Pancreas (tissue), 10 donors: ENCODE measurements at regions not wholly inside any gene's neighbourhood (a gene's known extent, or its start where the extent isn't known, plus 50 kb on each side); places are given as distances from the start of the nearest gene placed in this dataset.

Experiments used
- ATAC-seq, 4 donors: fragments of 200-7000 bp; cut with Tn5 transposase; one replicate each; pipeline versions ENCODE4 v1.8.0 to v1.9.1; 2020; ENCODE audit warnings: mild to moderate bottlenecking in 4 of 4, moderate library complexity in 4 of 4
- DNase-seq, 6 donors: peaks; one replicate each; pipeline ENCODE4 v3.0.0-alpha.2; 2020
- FAIRE-seq: peaks from 2 replicates; lab custom pipeline; 2012; peaks lifted over from hg19 to GRCh38; lab: Jason Lieb, UNC
- H3K27ac ChIP-seq, 4 donors: fragments of 200-600 bp; sonication (generic); 1 replicate in 3 of 4; 2 replicates in 1 of 4; pipeline versions ENCODE4 v1.5.0 to v1.8.0; 2020
- H3K27me3 ChIP-seq, 4 donors: fragments of 200-600 bp; one replicate each; pipeline ENCODE4 v1.8.0; 2021
- H3K36me3 ChIP-seq, 3 donors: fragments of 200-600 bp; sonication (generic) in 1 of 3; one replicate each; pipeline versions ENCODE4 v1.5.0 to v1.8.0; 2020 to 2021
- H3K4me1 ChIP-seq, 3 donors: fragments of 200-600 bp; one replicate each; pipeline ENCODE4 v1.8.0; 2021
- H3K4me3 ChIP-seq, 4 donors: fragments of 200-600 bp; sonication (generic) in 2 of 4; one replicate each; pipeline versions ENCODE4 v1.5.0 to v1.8.0; 2020 to 2021
- H3K9me3 ChIP-seq, 4 donors: fragments of 200-600 bp; one replicate each; pipeline ENCODE4 v1.8.0; 2021
- CTCF ChIP-seq, 4 donors: fragments of 200-600 bp; sonication (generic) in 3 of 4; IDR thresholded peaks; one replicate each; pipeline versions ENCODE4 v1.5.0 to v1.8.0; 2021; ENCODE audit warnings: antibody characterized with exemption in 4 of 4
- WGBS, 2 donors: extraction: QIAGEN DNeasy Blood & Tissue Kit; methylation state at CpG; one replicate each; pipeline ENCODE4 v1.1.7; 2013; 5-methylcytosine and 5-hydroxymethylcytosine counted together
- intact Hi-C, 3 donors: fragments of 100-400 bp; cut with DNase I; formaldehyde crosslinking; loops; one replicate each; pipeline versions ENCODE4 v1.11.1 to v1.14.2; 2022
- donor health status: healthy with polysubstance abuse.
- donor health status: DM: no; HTN: no; CAD: no; lungs with moderate emphysema.
- donor health status: DM: no; HTN: no; CAD: no.
- donor health status: control.
- donor health status: control.
- donor health status: Bipolar disorder and iron deficiency.
- donor health status: DM: yes; HTN: yes; CAD: no.
- donor health status: DM: no; HTN: no; CAD: no.
- donor health status: DM: no; HTN: no; CAD: no.
- donor health status: DM: yes; HTN: yes; CAD: no.

- intact Hi-C loops, result no loop called here
- H3K4me1 ChIP-seq, result no peaks in the 10 kb centered on the region
- no peak overlapping the region for H3K27ac ChIP-seq
- FAIRE-seq, result no peak
- no peak for TF ChIP-seq CTCF (IDR thresholded peaks at IDR 0.05)
- no peak overlapping the region for H3K4me3 ChIP-seq
- no peaks in the 10 kb centered on the region for H3K27me3 ChIP-seq
- no peak for ATAC-seq
- WGBS, 2 donors, result 75 to 78% methylated on average over 10 of the region's 10 CpGs
- peak in 1 of 6 donors; percentile 11 for DNase-seq
- no peaks in the 10 kb centered on the region for H3K9me3 ChIP-seq
- no peaks in the 10 kb centered on the region for H3K36me3 ChIP-seq
Measured at GRCh38 chr15:101540480-101541239, 51.2 kb upstream of the PCSK6 start.

GRCh38 chr15:101539930-101540329 lies 50.4 kb upstream of the PCSK6 start:
- intact Hi-C loops, result no loop called here
- TF ChIP-seq CTCF (IDR thresholded peaks at IDR 0.05), result no peak
- no peak for FAIRE-seq
- Histone ChIP-seq H3K27me3 (no peaks in the 10 kb centered on the region), H3K4me3 (no peak overlapping the region), H3K36me3 (no peaks in the 10 kb centered on the region), H3K27ac (no peak overlapping the region), H3K9me3 (no peaks in the 10 kb centered on the region), H3K4me1 (no peaks in the 10 kb centered on the region)
- 86 to 93% methylated on average over 7 of the region's 7 CpGs for WGBS, 2 donors
- no peak for DNase-seq
- no peak for ATAC-seq

- intact Hi-C loops, result no loop called here
- no peak for TF ChIP-seq CTCF (IDR thresholded peaks at IDR 0.05)
- Histone ChIP-seq H3K36me3 (no peaks in the 10 kb centered on the region), H3K4me3 (no peak overlapping the region), H3K4me1 (no peaks in the 10 kb centered on the region), H3K27ac (no peak overlapping the region), H3K27me3 (no peaks in the 10 kb centered on the region), H3K9me3 (no peaks in the 10 kb centered on the region)
- 89 to 91% methylated on average over 13 of the region's 13 CpGs for WGBS, 2 donors
- no peak for DNase-seq
- no peak for FAIRE-seq
- no peak for ATAC-seq
Measured at GRCh38 chr15:101539492-101539891, 50.0 kb upstream of the PCSK6 start.
